RWPE1 (cell line): ENCODE measurements at regions not wholly inside any gene's neighbourhood (a gene's known extent, or its start where the extent isn't known, plus 50 kb on each side); places are given as distances from the start of the nearest gene placed in this dataset.
A peak's percentile ranks its signal among the peaks of the same experiment; 100 is the strongest.

Experiments used
- CTCF ChIA-PET: fragments of 350-600 bp; sonication (Branson Sonifier 250); formaldehyde crosslinking; extraction: SDS; loops from one replicate; lab custom pipeline; 2021; lab: Yijun Ruan, JAX
- POLR2A ChIA-PET: fragments of 400-600 bp; formaldehyde crosslinking; extraction: SDS; loops from one replicate; lab custom pipeline; 2020; ENCODE audit warnings: antibody characterized with exemption; ENCODE audit not compliant: low non-redundant PET; lab: Yijun Ruan, JAX
- DNase-seq: peaks from one replicate; pipeline ENCODE4 v3.0.0; 2012; ENCODE audit warnings: low spot score
- H3K27ac ChIP-seq: fragments of 450-650 bp; 2 replicates; pipeline ENCODE4 v1.5.1; 2017
- CTCF ChIP-seq: fragments of 450-650 bp; conservative IDR thresholded peaks from 2 replicates; pipeline ENCODE4 v1.5.1; 2017; ENCODE audit warnings: low read depth, mild to moderate bottlenecking

- H3K27ac ChIP-seq, result peak overlapping the region; percentile 99
- ChIA-PET POLR2A (no interaction called here), CTCF (interaction anchor here (0.6 to 0.7 kb wide), 3 partner anchors 83 to 1114 kb away, joined by 3 read pairs; no protein-coding TSS in a partner anchor)
Measured at GRCh38 chr10:33126742-33127141, 168.7 kb upstream of the ITGB1 start.

GRCh38 chr10:33125522-33126517 lies 167.8 kb upstream of the ITGB1 start:
- DNase-seq, result peak; percentile 58
- H3K27ac ChIP-seq, result peak overlapping the region; percentile 99
- POLR2A ChIA-PET, result no interaction called here
- CTCF ChIA-PET, result interaction anchor here (0.6 to 0.7 kb wide), 2 partner anchors 78 to 111 kb away, joined by 3 read pairs; no protein-coding TSS in a partner anchor
- TF ChIP-seq CTCF, result no peak

More at GRCh38 chr10:33126742-33127141, 168.7 kb upstream of the ITGB1 start:
- TF ChIP-seq CTCF, result no peak
- DNase-seq, result no peak

- peak overlapping the region; percentile 99 for H3K27ac ChIP-seq
- ChIA-PET CTCF (interaction anchor here (0.6 to 0.7 kb wide), 2 partner anchors 35 to 121 kb away, joined by 3 to 6 read pairs; no protein-coding TSS in a partner anchor), POLR2A (no interaction called here)
- no peak for DNase-seq
- TF ChIP-seq CTCF, result no peak
Measured at GRCh38 chr10:33125111-33125510, 167.1 kb upstream of the ITGB1 start.

- DNase-seq, result no peak
- ChIA-PET CTCF (interaction anchor here (0.6 kb wide), 1 partner anchor 80 kb away, joined by 4 read pairs; no protein-coding TSS in a partner anchor), POLR2A (no interaction called here)
- no peak overlapping the region; the same call in 1 of the 2 replicates for H3K27ac ChIP-seq
- TF ChIP-seq CTCF, result no peak
Measured at GRCh38 chr10:33123680-33124079, 165.7 kb upstream of the ITGB1 start.

- TF ChIP-seq CTCF, result no peak
- no peak for DNase-seq
- H3K27ac ChIP-seq, result no peak overlapping the region
- ChIA-PET POLR2A (no interaction called here), CTCF (no interaction called here)
Measured at GRCh38 chr10:33122014-33122809, 164.2 kb upstream of the ITGB1 start.

GRCh38 chr10:33120700-33121099 lies 162.7 kb upstream of the ITGB1 start:
- CTCF ChIA-PET, result no interaction called here
- no peak for DNase-seq
- TF ChIP-seq CTCF, result no peak
- no peak overlapping the region for H3K27ac ChIP-seq
- POLR2A ChIA-PET, result no interaction called here
